ENCODE measurements at regions not wholly inside any gene's neighbourhood (a gene's known extent, or its start where the extent isn't known, plus 50 kb on each side); places are given as distances from the start of the nearest gene placed in this dataset.

DNA sequence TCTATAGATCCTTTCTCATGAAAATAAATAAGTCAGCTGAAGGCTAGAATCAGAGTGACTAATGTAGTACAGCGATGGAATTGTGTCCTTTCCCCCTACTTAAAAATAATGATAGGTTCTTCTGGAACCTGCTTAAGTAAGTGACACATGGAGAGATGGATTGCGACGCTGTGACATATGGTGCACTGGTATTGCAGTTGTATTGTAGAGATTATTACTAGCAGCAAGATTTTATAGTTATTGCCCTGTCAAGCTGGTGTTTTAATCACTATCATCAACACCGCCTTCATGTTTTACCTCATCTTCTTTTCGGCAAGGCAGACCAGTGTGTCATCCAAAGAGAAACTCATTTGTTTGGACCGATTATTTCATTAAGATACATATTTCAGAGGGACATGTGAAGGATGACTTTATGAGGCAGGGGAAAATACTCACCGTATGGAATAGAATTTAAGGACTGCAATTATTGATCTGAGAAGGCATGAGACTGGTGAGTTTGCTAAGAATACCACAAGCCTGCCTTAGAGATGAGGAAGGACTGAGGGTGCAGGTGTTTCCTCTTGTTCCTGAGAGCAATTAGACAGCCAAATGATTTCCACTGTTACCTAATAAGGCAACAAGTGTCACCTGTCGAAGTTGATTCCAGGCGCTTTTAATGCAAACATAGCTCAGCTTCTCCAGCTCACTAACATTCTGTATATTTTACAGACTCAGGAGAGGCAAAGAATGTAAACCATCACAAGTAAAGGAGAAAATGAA lies 1855.5 kb downstream of the MAT2B start:
- TF ChIP-seq POLR2A (IDR thresholded peaks at IDR 0.05; ENCODE audit: low read length), result no peak
- no peak for TF ChIP-seq GATA1 (IDR thresholded peaks at IDR 0.05; ENCODE audit: low read depth, low read length)
